GM12878 (cell line): ENCODE measurements at regions not wholly inside any gene's neighbourhood (a gene's known extent, or its start where the extent isn't known, plus 50 kb on each side); places are given as distances from the start of the nearest gene placed in this dataset.
"Not testable (repeated sequence)": the region's sequence is repeated elsewhere in the genome, so short reads cannot be mapped to it uniquely, and the experiment has no call there.

ENCODE experiments used
- ATAC-seq: fragments of 200-7000 bp; cut with Tn5 transposase; 3 replicates; pipeline ENCODE4 v1.9.1; 2020; ENCODE audit warnings: mild to moderate bottlenecking, moderate library complexity
- BruUV-seq: library from RNA; stranded (reverse); fragments of 400-500 nt; replicated peaks from 2 replicates; lab custom pipeline; 2021; lab: Mats Ljungman, UMichigan
- CTCF ChIA-PET: fragments of 300-600 bp; sonication (Branson Sonifier 250); formaldehyde crosslinking; extraction: SDS; loops from one replicate; lab custom pipeline; 2021; ENCODE audit warnings: inconsistent platforms; lab: Yijun Ruan, JAX
- POLR2A ChIA-PET: fragments of 350-600 bp; formaldehyde crosslinking; extraction: SDS; loops from one replicate; lab custom pipeline; 2021; ENCODE audit warnings: inconsistent platforms; lab: Charles Lee
- RAD21 ChIA-PET: fragments of 300-600 bp; sonication (Branson Sonifier 250); formaldehyde crosslinking; loops from one replicate; lab custom pipeline; 2023; ENCODE audit warnings: antibody characterized with exemption; ENCODE audit not compliant: unreplicated experiment; lab: Charles Lee
- SMC1A ChIA-PET: fragments of 300-600 bp; sonication (Branson Sonifier 250); formaldehyde crosslinking; loops from one replicate; lab custom pipeline; 2023; ENCODE audit not compliant: unreplicated experiment, uncharacterized antibody; lab: Charles Lee
- DNase-seq: peaks from one replicate; pipeline ENCODE4 v3.0.0-alpha.2; 2011; ENCODE audit warnings: low read depth, low spot score
- FAIRE-seq: peaks from 3 replicates; lab custom pipeline; 2011; peaks lifted over from hg19 to GRCh38; lab: Jason Lieb, UNC
- H2AFZ ChIP-seq: 2 replicates; pipeline ENCODE4 v1.6.0; 2011; ENCODE audit warnings: low read depth, low read length, control low read depth; ENCODE audit not compliant: control insufficient read depth
- H3K27ac ChIP-seq: 2 replicates; pipeline ENCODE4 v1.5.1; 2011; ENCODE audit warnings: control low read depth; ENCODE audit not compliant: control insufficient read depth, insufficient read depth
- H3K27me3 ChIP-seq, 2 experiments: replicated peaks in 1 of 2; 2 replicates each; pipeline versions ENCODE4 v1.6.0 to v1.6.1; 2011; ENCODE audit warnings: low read length in 1 of 2; ENCODE audit not compliant: control insufficient read depth in 2 of 2, insufficient read depth in 2 of 2
- H3K36me3 ChIP-seq, 2 experiments: 2 replicates each; pipeline ENCODE4 v1.5.1; 2011; ENCODE audit warnings: low read length in 1 of 2; ENCODE audit not compliant: control insufficient read depth in 2 of 2, insufficient read depth in 2 of 2
- H3K4me1 ChIP-seq: 2 replicates; pipeline ENCODE4 v1.6.1; 2011; ENCODE audit warnings: mild to moderate bottlenecking, low read length, moderate library complexity, mixed read lengths; ENCODE audit not compliant: control insufficient read depth, insufficient read depth
- H3K4me2 ChIP-seq: 2 replicates; pipeline ENCODE4 v1.6.0; 2011; ENCODE audit warnings: control low read depth; ENCODE audit not compliant: control insufficient read depth, insufficient read depth
- H3K4me3 ChIP-seq: fragments of 200-600 bp; sonication (generic); 2 replicates; pipeline ENCODE4 v1.5.1; 2016
- H3K79me2 ChIP-seq: 2 replicates; pipeline ENCODE4 v1.6.0; 2011; ENCODE audit warnings: low read length; ENCODE audit not compliant: control insufficient read depth, insufficient read depth
- H3K9ac ChIP-seq: 2 replicates; pipeline ENCODE4 v1.8.0; 2011; ENCODE audit warnings: low read length, control low read depth, mixed read lengths; ENCODE audit not compliant: control insufficient read depth, insufficient read depth
- H3K9me3 ChIP-seq: replicated peaks from 3 replicates; pipeline ENCODE4 v1.5.1; 2011; ENCODE audit warnings: mild to moderate bottlenecking, low read length; ENCODE audit not compliant: control insufficient read depth, insufficient read depth
- H4K20me1 ChIP-seq: 2 replicates; pipeline ENCODE4 v1.6.0; 2011; ENCODE audit not compliant: control insufficient read depth, insufficient read depth
- CBX3 ChIP-seq: fragments of 200-600 bp; sonication (generic); IDR thresholded peaks from 2 replicates; pipeline ENCODE4 v1.6.1; 2016; ENCODE audit warnings: low read depth, borderline replicate concordance
- YBX1 ChIP-seq: fragments of 450-650 bp; IDR thresholded peaks from 2 replicates; pipeline ENCODE4 v1.6.1; 2016; ENCODE audit warnings: antibody characterized with exemption
- WGBS: methylation state at CpG from one replicate; pipeline ENCODE4 v1.1.6; 2016; ENCODE audit warnings: low lambda C conversion rate; ENCODE audit not compliant: insufficient replicate concordance, insufficient coverage; ENCODE audit errors: missing lambda C conversion rate; 5-methylcytosine and 5-hydroxymethylcytosine counted together
- in situ Hi-C: fragments of 300-500 bp; cut with MboI; formaldehyde crosslinking; loops from 9 replicates; pipeline ENCODE4 v1.14.3; 2018; ENCODE audit warnings: mixed read lengths
- intact Hi-C: fragments of 100-400 bp; cut with micrococcal nuclease; formaldehyde crosslinking; loops from one replicate; pipeline ENCODE4 v1.14.2; 2022; ENCODE audit not compliant: unreplicated experiment
- TF ChIP-seq, protein P1 (sequence below): fragments of 450-650 bp; formaldehyde crosslinking; IDR thresholded peaks from 2 replicates; pipeline ENCODE4 v1.4.0; 2020; ENCODE audit warnings: mild to moderate bottlenecking, moderate library complexity

DNA sequence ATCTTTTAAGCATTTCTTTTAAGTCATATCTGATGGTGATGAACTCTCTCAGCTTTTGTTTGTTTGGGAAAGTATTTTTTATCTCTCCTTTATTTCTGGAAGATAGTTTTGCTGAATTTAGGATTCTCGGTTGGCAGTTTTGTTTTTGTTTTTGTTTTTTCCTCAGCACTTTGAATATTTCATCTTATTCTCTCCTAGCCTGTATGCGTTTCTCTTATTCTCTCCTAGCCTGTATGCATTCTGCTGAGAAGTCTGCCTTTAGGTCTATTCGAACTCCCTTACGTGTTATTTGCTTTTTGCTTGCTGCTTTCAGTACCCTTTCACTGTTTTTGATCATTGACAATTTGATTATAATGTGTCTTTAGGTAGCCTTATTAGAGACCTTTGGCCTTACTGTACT is 787.8 kb upstream of the FAM174A start (continued):
- TF ChIP-seq, protein P1, sequence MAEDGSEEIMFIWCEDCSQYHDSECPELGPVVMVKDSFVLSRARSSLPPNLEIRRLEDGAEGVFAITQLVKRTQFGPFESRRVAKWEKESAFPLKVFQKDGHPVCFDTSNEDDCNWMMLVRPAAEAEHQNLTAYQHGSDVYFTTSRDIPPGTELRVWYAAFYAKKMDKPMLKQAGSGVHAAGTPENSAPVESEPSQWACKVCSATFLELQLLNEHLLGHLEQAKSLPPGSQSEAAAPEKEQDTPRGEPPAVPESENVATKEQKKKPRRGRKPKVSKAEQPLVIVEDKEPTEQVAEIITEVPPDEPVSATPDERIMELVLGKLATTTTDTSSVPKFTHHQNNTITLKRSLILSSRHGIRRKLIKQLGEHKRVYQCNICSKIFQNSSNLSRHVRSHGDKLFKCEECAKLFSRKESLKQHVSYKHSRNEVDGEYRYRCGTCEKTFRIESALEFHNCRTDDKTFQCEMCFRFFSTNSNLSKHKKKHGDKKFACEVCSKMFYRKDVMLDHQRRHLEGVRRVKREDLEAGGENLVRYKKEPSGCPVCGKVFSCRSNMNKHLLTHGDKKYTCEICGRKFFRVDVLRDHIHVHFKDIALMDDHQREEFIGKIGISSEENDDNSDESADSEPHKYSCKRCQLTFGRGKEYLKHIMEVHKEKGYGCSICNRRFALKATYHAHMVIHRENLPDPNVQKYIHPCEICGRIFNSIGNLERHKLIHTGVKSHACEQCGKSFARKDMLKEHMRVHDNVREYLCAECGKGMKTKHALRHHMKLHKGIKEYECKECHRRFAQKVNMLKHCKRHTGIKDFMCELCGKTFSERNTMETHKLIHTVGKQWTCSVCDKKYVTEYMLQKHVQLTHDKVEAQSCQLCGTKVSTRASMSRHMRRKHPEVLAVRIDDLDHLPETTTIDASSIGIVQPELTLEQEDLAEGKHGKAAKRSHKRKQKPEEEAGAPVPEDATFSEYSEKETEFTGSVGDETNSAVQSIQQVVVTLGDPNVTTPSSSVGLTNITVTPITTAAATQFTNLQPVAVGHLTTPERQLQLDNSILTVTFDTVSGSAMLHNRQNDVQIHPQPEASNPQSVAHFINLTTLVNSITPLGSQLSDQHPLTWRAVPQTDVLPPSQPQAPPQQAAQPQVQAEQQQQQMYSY (CRISPR knock-in tag), result no peak
- TF ChIP-seq CBX3 (no peak), YBX1 (no peak)

DNA sequence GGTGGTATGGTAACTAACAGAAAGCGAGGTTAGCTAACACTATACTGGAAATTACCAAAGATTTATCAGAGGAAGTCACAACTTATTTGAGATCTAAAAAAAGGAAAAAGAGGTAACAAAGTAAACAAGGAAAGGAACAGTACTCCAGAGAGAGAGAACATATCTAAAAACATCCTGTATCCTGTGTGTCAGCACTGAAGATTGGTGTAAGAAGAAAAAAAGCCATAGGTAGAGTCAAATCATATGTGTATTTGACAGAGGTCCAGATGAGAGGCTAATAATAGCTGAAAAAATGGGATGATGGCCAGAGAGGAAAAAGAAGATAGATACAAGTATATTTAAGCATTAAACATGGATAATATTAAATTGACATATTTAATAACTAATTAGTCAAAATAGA is 802.0 kb upstream of the FAM174A start:
- POLR2A ChIA-PET, H3K36me3 ChIP-seq, RAD21 ChIA-PET, H4K20me1 ChIP-seq, DNase-seq, ATAC-seq, H3K79me2 ChIP-seq, SMC1A ChIA-PET, H3K9me3 ChIP-seq, intact Hi-C loops, CTCF ChIA-PET, BruUV-seq, in situ Hi-C loops, H3K27me3 ChIP-seq, H3K9ac ChIP-seq, H3K27ac ChIP-seq, H3K4me2 ChIP-seq, H3K4me3 ChIP-seq, H2AFZ ChIP-seq, FAIRE-seq, H3K4me1 ChIP-seq: not testable (repeated sequence)
- WGBS, result 0% methylated on average over 1 of the region's 1 CpG

DNA sequence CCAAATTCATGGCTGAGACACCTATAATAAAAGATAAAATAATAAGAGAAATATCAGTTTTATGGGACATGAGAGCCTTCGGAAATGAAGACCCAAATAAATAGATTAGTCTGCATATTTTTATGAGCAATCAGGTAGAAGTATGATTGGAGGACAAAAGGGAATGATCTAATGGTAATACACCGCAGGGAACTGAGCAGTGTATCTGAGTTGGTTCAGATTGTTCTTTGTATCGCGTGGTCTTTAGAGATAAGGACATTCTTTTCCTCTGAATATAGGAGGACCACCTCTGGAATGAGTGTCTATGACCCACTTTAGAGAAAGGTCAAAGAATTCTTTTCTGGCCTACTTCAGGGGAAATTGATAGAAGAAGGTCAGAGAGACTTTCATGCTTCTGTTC is 801.8 kb upstream of the CHD1 start:
- WGBS, result 67% methylated on average over 4 of the region's 4 CpGs
- RAD21 ChIA-PET, CTCF ChIA-PET, H3K36me3 ChIP-seq, in situ Hi-C loops, ATAC-seq, SMC1A ChIA-PET, H3K4me1 ChIP-seq, DNase-seq, POLR2A ChIA-PET, H4K20me1 ChIP-seq, intact Hi-C loops, FAIRE-seq, H3K9me3 ChIP-seq, H3K9ac ChIP-seq, H3K4me3 ChIP-seq, H2AFZ ChIP-seq, H3K4me2 ChIP-seq, H3K27ac ChIP-seq, BruUV-seq, H3K27me3 ChIP-seq, H3K79me2 ChIP-seq: not testable (repeated sequence)
